GM21737 (cell line): ENCODE measurements at regions not wholly inside any gene's neighbourhood (a gene's known extent, or its start where the extent isn't known, plus 50 kb on each side); places are given as distances from the start of the nearest gene placed in this dataset.
"Not testable (repeated sequence)": the region's sequence is repeated elsewhere in the genome, so short reads cannot be mapped to it uniquely, and the experiment has no call there.

Source experiments
- ATAC-seq: cut with Tn5 transposase; IDR thresholded peaks from one replicate; pipeline ENCODE4 v1.9.1; 2021; ENCODE audit warnings: mild to moderate bottlenecking, moderate library complexity; ENCODE audit not compliant: unreplicated experiment

DNA sequence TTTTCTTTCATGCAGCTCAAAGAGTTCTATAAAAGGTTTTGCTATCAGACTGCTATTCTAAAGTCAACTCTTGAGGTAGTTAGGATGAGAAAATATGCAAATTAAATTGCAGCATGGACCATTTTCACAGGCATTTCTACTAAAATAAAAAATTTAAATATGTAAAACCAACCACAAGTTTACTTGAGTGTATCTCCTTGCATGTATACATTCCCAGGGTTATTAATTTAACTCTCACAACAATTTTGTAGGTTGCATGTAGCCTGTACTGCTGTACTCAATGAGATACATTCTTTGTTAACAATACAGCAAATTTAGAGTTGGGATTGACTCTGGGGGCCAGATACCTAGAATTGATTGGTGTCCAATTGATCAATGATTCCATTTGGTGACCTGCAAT lies 265.8 kb downstream of the MED10 start:
- no peak for ATAC-seq

DNA sequence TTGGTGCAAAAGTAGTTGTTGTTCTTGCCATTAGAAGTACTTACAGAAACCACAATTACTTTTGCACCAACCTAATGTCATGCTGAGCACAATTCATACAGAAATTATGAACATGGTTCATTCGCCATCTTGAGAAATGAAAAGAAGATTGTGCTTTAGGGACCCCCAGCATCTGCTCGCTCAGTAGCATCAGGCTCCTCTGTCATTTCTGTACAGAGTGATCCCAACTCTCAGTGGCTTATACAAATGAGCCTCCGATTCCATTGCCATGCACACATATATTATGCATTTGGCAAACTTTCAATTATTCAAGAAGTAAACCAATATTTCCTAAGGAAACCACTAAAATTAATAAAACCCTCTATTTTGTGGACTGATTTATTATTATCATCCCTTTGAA lies 266.2 kb downstream of the MED10 start:
- ATAC-seq, result no peak

DNA sequence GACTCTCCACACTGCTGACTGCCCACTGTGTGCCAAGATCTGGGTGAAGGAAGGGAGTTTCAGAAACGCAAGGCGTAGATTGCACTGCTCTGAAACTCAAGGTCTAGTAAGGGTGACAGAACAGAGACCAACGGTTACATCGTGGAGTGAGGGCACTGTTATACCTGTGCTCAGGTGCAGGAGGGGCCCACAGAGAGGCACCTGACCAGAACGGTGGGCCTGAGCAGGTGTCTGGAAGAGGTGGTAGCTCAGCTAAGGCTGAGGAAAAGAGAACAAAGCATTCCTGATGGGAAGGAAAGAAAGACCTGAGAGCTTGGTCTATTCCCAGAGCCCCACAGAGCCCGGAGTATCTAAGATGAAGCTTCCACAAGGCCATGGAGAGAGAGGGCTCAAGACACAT lies 267.2 kb downstream of the MED10 start:
- ATAC-seq, result no peak

DNA sequence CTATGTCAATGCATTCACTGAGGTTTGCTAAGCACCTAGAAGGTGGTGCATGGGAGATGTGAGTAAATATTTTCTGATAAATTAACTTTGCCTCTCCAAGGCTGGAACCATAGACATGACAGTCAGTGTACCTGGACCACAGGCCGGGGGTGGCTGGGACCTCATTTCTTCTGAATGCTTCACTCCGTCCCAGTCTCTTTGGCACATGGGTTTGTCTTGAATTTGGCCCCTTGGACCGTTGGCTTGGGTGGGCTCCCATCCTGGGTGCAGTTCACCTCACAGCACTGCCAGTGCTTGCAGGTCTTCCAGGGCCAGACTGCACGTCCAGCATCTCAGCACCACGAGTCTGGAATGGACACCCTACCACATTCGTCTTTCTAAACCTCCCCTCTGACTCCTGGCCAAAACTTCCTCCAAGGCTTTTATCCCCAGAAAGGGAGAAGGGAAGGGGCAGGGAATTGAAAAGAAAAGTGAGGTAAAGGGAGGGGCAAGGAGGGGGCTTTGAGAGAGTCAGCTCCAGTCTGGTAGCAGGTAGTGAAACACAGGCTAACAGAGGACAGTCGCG lies 267.8 kb downstream of the MED10 start:
- ATAC-seq, result no peak

DNA sequence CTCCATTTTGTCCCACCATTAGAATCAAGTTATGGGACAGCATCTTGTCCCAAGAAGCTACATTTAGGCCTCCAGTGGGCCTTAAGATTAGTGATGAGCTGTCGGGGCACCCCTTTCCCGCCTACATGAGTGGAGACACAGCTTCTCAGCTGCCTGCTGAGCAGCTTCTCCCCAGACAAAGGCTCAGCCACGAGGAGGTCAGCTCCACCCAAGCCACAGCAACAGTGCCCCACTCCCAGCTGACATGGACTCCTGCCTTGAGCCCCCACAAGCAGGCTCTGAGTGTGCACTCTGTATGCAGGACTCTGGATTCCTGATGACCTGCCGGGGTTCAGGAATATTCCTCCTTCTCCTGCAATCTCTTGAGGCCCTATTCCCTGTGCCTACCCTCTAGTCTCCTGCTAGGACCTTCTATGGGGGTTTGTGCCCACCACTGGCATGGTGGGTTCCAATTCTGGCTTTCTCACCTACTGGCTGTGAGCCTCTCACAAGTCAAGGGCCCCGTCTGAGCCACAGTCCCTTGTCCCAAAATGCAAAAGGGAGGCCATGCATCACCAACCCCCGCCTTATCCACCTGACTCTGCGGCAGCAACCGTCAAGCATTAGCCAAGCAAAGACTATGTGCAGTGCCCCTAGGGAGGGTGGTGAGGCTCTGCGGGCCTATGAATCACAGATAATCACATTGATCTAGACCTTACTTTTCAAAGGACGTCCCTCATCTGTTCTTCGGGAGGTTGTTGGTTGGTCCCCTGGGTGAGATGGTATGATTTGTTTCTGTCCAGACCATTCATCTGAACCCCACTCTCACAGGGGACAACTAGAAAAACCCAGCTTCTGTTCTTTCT lies 269.1 kb downstream of the MED10 start:
- ATAC-seq, result no peak

DNA sequence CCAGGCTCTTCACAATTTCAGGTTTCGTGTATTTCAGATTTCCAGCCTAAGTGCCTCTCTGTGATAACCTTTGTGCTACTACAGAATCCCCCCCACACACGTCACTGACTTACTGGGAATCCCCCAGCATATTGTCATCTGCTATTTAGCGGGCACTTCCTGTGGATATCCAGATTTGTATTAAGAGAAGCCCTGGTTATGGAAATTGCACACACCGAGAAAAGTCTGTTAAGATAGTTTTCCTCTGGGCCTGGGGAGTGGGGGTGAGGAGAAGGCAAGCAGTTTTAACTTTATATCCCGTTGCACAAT lies 269.9 kb downstream of the MED10 start:
- no peak for ATAC-seq

DNA sequence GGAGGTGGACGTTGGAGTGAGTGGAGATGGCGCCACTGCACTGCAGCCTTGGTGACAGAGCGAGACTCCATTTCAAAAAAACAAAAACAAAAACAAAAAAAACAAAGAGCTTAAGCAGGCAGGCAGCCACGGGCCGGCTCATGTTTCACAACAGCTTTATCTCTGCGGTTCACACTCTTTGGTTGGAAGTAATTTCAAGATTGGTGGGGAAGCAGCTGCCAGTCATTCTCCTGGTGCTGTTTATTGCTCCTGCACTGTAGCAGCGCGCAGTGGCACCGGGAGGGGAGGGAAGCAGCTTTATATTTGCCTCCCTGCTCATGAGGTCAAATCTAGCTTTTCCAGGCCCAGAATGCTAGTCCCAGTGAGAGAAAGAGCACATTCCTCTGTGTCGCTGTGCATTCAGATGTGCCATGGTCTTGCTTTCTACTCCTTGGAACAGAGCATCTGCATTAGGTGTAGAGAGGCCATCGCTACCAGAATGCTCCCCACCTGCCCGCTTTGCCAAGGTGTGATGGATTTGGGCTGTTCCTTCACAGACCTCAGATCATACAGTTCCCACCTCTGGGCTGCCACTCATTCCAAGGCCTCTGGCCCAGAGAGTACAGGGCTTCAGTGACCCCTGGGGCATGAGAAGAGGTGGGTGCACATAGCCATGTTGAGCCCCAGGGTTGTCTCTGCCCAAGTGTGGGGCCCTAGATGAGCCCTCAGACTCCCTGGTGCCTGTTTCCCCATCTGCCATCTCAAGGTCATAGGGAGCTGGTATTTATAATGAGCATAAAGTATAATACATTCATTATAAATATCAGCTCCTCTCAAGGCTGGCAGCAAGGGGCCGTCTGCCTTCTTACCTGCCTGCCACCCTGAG lies 270.4 kb downstream of the MED10 start:
- ATAC-seq, result no peak

DNA sequence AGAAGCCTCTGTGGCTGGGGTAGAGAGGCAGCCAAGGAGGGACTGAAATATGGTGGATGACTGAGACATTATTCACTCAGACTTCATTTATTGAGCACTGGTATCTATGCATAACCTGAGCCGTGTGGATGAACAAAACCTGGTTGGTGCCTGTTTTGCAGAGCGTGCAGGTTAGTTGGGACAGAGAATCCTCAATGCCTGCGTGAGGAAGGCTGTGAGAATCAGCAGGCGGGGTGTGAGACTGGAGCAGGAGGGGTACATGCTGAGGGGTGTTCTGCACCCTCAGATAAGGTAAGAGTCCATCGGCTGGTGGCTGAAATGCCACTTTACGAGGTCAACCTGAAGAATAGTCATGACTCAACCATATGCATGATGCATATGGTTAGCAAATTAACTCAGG lies 271.6 kb downstream of the MED10 start:
- ATAC-seq, result no peak

DNA sequence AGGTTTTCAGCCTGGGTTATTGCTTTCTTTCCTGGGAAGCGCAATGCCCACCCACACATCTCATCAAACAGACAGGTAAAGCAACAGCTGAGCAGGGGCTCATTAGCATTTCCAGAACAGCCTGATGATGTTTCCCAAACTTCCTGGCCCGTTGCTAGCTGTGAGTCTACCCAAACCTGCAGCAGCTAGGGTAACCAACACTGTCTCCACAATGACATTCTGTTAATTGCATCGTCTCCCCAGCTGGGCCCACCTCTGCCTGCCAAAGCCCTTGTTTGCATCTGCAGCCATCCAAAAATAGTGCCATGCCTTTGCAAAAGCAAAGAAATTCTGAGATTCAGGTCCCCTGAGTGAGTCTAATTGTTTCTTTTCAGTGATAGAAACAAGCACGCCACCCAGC lies 273.0 kb downstream of the MED10 start:
- no peak for ATAC-seq

DNA sequence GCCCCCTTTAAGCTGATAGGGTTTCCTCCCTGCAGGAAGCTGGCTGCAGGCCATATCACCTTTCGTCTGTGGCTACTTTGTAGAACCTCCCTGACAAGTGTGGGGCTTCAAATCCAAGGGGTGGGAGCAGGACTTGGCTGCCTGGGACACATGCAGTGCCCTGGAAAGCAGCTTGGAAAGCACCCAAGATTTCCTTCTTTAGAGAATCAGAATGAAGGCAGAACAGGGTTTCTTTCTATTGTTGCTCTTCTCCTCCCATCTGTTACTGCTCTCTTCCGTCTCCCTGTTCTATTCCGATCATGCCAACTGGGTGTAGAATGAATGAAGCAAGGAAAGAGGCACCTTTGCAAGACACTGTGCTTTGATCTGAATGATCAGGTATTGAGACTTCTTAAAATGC lies 282.2 kb downstream of the MED10 start:
- ATAC-seq, result no peak

DNA sequence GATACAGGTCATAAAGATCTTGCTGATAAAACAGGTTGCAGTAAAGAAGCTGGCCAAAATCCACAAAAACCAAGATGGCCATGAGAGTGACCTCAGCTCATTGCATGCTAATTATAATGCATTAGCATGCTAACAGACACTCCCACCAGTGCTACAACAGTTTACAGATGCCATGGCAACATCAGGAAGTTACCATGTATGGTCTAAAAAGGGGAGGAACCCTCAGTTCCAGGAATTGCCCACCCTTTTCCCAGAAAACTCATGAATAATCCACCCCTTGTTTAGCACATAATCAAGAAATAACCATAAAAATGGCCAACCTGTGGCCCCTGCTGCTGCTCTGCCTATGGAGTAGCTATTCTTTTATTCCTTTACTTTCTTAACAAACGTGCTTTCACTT lies 284.2 kb downstream of the MED10 start:
- ATAC-seq, result not testable (repeated sequence)

DNA sequence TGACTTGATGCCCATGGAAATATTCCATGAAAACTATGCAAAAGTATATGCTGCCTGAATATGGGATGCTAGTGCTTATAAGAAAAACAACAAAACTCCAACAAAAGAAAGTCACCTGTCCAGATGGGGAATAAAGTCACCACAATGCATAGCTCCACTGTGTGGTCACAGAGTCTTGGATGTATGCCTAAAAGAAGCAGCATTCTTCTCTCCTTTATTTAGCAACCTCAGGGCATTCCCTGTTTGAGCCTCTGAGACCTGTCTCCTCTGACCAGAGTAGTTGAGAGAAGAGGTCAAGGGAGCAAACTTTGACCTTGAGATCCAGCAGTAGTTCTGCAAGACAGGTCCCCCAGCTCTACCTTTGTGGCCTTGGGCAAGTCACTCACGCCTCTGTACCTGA lies 287.5 kb downstream of the MED10 start:
- no peak for ATAC-seq

DNA sequence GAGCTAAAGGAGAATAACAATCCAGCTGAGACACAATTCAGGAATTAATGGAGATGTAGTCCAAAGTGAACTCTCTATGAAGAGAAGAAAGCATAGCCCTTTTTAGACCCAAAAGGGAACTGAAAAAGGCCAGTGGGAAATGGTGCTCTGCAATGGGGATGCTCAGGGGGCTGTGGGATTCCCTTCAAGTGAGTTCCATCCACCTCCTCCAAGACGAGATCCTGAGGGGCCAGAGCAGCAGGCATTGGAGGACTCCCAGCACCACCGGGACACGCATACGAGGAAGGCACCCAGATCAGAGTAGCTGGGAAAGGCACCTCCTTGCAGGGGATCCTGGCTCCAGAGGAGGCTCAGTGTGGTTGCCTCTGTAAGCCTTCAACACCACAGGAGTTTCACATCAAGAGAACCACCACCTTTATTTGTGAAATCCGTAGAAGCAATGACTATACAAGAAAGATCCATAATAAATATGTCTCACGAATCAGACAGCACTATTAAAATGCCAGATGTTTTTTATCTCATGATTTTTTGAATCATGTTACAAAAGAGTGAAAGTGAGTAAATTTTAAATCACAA lies 288.2 kb downstream of the MED10 start:
- no peak for ATAC-seq

DNA sequence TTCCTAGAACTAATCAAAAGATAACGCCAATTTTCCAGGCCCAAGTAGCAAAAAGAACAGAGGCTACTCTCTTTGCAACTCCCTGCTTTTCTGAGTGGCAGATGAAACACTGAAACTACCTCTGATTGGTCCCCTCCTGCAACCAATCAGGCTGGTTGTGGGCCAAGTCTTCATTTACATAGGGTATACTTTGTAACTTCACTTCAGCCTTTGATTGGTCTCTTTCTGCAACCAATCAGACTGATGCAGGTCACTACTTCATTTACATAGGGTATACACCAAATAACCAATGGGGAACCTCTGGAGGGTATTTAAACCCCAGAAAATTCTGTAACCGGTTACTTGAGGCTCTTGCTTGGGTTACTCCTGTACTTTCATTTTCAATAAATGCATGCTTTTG lies 289.6 kb downstream of the MED10 start:
- ATAC-seq, result no peak

DNA sequence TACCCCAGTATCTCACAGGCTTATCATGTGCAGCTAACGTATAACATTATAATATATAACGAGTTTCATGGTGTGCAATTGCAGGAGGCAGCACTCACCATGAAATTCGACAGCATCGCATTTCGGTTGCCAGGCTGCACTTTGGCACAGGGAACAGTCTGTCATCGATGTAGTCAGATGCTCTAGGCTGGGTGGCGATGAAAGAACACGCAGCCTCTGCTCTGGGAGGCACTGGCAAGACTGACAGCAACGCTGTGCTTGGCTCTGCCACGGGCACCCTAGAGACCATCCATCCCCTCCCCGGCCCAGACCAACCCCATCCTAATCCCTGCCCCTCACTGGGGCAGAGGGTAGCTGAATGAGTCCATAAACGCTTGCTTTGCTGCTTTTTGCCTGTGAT lies 290.8 kb downstream of the MED10 start:
- no peak for ATAC-seq

DNA sequence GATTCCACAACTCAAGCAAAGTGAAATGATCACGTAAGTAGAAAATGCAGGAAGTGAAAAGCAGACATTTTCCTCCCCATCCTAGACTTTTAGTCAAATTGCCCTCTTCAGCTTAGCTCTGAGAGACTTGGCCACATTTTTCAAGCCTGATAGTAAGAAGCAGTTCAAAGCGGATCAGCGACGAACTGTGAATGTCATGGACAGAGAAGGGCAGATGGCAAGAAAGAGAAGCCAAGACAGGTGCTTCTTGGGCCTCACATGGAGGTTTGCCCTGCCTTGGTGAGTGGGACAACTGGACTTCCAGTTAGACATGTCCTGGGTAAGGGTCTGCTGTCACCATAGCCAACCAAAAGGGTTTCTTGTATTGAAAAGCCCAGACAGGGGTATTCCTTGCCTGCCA lies 291.5 kb downstream of the MED10 start:
- ATAC-seq, result no peak

DNA sequence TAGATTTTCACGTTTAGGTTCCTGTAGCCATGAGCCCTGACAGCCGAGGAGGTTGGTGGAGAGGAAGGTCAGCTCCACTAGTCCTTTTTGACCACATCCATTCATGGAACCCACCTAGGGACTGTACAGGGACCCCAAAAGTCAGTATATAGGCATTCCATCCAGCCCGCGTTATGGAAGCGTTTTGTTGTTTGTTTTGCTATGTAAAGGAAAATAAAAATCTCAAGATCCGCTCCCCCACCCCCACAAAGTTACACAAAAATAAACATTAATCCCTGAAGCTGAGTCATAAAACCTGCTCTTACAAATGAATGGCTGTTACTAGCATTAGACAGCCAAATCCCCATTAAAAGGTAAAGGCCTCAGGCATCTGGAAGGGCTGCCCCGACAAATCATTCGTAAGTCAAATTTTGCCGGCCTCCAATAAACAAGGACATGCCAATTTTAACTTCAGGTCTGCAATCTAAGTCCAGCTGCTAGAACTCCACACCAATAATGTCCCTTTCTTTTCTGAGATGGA lies 292.9 kb downstream of the MED10 start:
- no peak for ATAC-seq

DNA sequence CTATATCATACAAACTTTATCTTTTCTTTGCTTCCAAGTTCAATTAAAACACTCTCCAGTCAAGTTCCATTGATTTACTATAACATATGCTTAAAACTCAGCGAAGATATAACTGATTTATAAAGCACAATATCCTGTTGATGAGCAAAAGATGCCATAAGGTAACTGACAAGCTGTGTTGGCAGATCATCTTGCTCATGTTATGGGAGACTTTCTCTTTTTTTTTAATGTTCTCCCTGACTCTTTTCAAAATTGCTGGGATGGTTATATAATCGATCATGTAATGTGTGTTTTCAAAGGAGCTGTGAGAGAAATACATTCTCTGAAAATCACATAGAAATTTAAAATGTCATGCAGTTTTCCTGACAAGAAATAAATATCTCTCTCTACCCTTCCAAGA lies 293.5 kb downstream of the MED10 start:
- ATAC-seq, result no peak

DNA sequence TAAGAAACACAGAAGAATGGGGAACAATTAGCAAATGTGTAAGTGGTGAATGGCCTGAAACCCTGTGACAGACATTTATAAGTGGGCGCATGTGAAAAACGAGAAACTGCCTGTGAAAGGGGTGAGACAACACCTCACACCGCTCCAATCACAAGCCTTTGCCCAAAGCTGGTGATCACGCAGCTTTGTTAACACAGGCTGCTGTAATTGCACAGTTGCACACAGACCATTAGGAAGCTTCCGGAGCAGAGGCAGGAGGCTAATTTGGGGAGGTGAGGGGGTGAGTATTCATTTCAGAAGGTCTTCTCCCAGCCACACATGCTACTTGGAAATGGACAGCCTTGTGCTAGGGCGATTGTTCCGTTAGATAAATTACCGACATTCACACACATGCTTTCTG lies 294.0 kb downstream of the MED10 start:
- ATAC-seq, result no peak

DNA sequence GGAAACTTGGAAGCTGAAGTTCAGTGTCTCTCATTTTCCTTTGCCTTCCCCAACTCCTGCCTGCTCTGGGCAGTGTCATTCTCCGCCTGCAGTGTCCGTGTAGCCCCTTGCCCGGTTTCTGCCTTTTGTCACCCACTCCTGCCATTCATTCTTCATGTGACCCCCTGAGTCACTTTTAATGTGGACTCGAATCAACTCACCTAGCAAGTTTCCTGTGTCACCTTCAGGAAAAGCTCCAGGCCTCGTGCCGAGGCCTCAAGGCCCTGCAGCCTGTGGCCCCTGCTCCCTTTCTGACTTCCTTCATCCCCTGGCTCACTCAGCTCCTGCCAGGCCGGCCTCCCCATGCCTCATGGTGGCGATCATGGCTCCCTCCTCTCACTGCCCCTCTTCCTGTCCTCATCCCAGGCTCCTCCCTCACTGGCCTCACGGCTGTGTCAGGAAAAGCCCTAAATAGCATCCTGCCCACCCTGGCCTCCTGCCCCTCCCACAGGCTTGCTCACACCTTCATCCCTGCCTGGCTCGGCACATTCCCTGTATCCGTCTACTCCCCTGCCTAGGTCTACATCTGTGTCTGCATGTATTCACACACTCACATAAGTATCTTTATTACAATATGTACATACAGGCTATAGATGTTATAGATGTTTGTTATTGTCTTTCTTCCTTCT lies 294.9 kb downstream of the MED10 start:
- no peak for ATAC-seq

DNA sequence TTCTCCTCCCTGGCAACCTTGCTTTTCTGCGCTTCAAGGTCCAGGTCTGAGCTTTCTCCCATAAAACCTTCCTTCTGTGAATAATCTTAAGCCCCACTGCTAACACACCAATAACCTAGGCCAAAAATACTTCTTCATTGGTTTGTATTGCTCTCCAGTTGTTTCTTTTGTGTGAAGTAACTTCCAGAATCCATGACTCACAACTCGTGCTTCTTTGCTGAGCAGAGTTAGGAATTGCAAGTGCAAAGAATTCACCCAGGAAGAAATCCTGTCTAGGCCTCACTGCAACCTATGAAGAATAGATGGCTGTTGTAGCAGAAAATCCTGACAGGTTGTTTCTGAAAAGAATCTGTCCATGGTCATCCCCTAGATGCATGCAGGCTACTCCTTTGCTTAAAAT lies 295.7 kb downstream of the MED10 start:
- ATAC-seq, result no peak
